Omental fat pad (tissue), 3 donors: ENCODE measurements at regions not wholly inside any gene's neighbourhood (a gene's known extent, or its start where the extent isn't known, plus 50 kb on each side); places are given as distances from the start of the nearest gene placed in this dataset.
"Not testable (repeated sequence)": the region's sequence is repeated elsewhere in the genome, so short reads cannot be mapped to it uniquely, and the experiment has no call there.

ENCODE experiments used
- ATAC-seq: fragments of 150-250 bp; one replicate; pipeline ENCODE4 v1.9.1; 2016; ENCODE audit warnings: mild to moderate bottlenecking, moderate library complexity; ENCODE audit not compliant: low FRiP score
- DNase-seq: peaks from one replicate; pipeline ENCODE4 v3.0.0-alpha.2; 2019; ENCODE audit warnings: low spot score
- CTCF ChIP-seq, 3 donors: fragments of 450-650 bp; IDR thresholded peaks; one replicate each; pipeline ENCODE4 v1.5.1; 2016 to 2017; ENCODE audit warnings: antibody characterized with exemption in 3 of 3, mild to moderate bottlenecking in 3 of 3, moderate library complexity in 2 of 3

GRCh38 chr3:146359841-146360240 is 108.9 kb upstream of the PLSCR4 start:
- ATAC-seq (no peak), DNase-seq (no peak)
- no peak for TF ChIP-seq CTCF (IDR thresholded peaks at IDR 0.05)

- ATAC-seq, DNase-seq: not testable (repeated sequence)
These were observed 103.5 kb upstream of the PLSCR4 start for GRCh38 chr3:146354421-146354820.

- no peak for TF ChIP-seq CTCF (IDR thresholded peaks at IDR 0.05)
- DNase-seq (no peak), ATAC-seq (no peak)
These were observed 99.9 kb upstream of the PLSCR4 start for GRCh38 chr3:146350852-146351251.

GRCh38 chr3:146345900-146346299 is 95.0 kb upstream of the PLSCR4 start:
- no peak for ATAC-seq
- DNase-seq, result no peak

GRCh38 chr3:146343551-146343950 is 92.6 kb upstream of the PLSCR4 start:
- TF ChIP-seq CTCF (IDR thresholded peaks at IDR 0.05), result no peak
- DNase-seq, result no peak
- no peak for ATAC-seq

More at GRCh38 chr3:146345900-146346299, 95.0 kb upstream of the PLSCR4 start:
- no peak for TF ChIP-seq CTCF (IDR thresholded peaks at IDR 0.05)

GRCh38 chr3:146342989-146343388 is 92.1 kb upstream of the PLSCR4 start:
- no peak for ATAC-seq
- TF ChIP-seq CTCF (IDR thresholded peaks at IDR 0.05), result no peak
- no peak for DNase-seq

- no peak for TF ChIP-seq CTCF (IDR thresholded peaks at IDR 0.05)
- ATAC-seq (no peak), DNase-seq (no peak)
These were observed 88.4 kb upstream of the PLSCR4 start for GRCh38 chr3:146339349-146339748.

- TF ChIP-seq CTCF (IDR thresholded peaks at IDR 0.05), result no peak
- ATAC-seq (no peak), DNase-seq (no peak)
These were observed 87.1 kb upstream of the PLSCR4 start for GRCh38 chr3:146337991-146338390.
